IPS-NIHi7 (cell line): ENCODE measurements at regions not wholly inside any gene's neighbourhood (a gene's known extent, or its start where the extent isn't known, plus 50 kb on each side); places are given as distances from the start of the nearest gene placed in this dataset.
A peak's percentile ranks its signal among the peaks of the same experiment; 100 is the strongest.
"Not testable (repeated sequence)": the region's sequence is repeated elsewhere in the genome, so short reads cannot be mapped to it uniquely, and the experiment has no call there.

ENCODE experiments used
- DNase-seq: peaks from one replicate; pipeline ENCODE4 v3.0.0; 2012; ENCODE audit warnings: mixed read lengths; ENCODE audit errors: extremely low spot score

DNA sequence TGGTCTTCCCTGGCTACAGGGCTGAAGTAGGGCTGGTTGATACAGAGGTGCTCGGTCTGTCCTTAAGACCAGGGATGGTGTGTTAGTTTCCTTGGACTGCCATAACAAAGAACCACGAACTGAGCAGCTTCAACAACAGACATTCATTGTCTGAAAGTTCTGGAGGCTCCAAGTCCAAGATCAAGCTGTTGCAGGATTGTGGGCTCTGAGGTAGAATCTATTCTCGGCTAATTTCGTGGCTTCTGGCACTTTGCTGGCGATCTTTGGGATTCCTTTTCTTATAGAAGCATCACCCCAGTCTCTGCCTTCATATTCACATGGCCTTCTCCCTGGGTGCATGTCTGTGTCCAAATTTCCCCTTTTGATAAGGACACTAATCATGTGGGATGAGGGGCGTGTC lies 112.1 kb upstream of the ITGB1 start:
- DNase-seq, result no peak

DNA sequence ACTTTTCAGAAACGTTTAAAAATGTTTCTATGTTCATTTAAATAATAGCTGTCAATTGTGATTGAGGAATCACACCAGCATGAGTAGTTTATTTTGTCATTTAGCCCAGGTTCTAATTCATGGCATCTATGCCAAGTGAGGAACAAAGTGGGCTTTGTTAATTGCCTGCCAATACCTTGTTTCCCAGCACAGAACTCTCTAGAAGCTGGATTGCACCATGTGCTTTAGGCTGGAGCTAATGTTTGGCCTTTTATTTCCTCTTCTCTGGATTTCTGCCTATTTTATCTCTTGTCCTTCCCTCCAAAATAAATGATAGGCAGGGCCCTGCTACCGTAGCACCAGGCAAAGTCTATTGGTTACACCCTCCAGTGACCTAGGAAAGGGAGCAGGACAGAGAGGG lies 109.9 kb upstream of the ITGB1 start:
- no peak for DNase-seq

DNA sequence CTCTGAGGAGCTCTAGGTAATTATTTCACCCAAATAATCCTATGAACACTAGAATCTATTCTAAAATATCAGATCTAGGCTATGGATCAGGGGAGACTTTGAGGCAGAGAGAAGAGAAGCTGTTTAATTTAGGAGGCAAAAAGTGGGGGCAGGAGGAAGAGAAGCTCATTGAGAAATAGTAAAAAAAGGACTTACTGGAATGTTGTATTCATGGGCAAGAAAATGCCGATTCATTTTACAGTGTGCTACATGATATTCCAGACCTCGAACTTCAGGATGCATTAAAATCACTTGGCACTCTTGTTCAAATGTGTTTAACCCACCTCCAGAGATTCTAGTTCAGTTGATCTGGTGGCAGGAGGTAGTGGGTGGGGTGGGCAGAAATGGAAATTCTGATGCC lies 109.5 kb upstream of the ITGB1 start:
- no peak for DNase-seq

DNA sequence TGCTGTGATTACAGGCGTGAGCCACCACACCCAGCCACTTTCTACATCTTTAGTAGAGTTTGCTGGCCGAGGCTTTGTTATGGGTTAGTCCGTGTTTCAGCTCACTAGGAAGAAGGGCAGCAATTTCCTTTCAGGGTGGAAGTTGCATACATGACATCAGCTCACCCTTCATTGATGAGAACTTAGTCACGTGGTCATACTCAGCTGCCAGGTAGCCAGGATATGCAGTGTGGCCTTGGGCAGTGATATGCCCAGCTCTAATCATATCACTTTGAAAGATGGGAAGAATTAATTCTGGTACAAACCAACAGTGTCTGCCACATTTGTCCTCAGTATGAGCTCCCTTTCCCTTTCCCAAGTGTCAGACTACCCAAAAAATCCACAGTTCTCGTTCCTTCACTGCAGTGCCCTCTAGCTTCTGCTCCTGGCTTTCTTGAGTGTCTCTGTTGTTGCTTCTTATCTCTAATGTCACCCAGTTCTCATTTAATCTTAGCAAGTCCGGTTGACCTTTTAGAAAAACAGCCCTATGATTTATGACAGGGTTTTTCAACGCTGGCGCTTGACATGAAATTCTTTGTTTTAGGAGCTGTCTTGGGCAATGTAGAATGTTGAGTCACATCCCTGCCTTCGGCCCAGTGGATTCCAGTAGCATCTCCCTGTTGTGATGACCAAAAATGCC lies 108.7 kb upstream of the ITGB1 start:
- peak; percentile 45 for DNase-seq

DNA sequence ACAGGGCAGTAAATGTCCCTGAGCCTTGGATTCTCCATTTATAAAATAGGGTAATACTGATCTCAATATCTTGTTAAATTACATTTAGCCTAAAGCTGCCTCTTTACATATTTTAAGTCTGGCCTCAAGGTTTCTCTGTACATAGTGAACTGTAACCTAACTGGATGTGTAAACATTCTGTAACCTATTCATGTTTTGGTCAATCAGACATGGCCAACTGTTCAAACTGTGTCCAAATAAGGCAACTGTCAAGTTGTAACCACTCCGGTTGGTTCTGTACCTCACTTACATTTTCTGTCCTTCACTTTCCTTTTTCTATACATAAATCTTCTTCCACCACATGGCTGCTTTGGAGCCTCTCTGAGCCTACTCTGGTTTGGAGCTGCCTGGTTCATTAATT lies 107.1 kb upstream of the ITGB1 start:
- no peak for DNase-seq

DNA sequence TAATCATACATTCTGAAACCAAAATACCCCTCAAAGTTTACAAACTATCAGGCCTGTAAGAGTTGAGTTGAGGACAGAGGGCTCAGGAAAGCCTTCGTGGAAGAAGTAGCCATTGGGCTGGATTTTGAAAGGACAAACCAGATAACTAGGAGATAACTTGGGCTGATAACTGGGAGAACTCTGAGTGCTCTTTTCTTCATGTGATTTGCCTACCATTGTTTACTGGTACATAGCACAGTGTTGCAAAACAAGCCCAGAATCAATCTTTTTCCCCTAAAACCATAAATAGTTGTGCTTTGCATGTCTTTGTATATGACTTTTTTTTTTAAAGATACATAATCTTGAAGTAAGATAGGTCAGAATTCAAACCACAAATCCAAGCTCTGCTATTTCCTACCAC lies 106.7 kb upstream of the ITGB1 start:
- no peak for DNase-seq

DNA sequence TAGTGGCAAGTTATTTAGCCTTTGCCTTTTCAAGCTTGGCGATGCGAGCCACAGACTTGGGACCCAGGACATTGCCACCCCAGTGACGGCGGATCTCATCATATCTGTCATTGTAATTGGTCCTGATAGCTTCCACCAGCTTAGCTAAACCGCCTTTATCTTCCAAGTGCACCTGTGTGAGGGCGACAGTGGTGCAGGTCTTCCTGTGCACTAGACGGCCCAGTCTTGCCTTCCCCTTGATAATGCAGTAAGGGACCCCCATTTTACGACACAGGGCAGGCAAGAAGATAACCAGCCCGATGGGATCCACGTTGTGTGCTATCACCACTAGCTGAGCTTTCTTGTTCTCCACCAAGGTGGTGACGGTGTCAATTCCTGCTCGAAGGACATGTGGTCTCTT lies 99.6 kb upstream of the ITGB1 start:
- DNase-seq, result no peak

DNA sequence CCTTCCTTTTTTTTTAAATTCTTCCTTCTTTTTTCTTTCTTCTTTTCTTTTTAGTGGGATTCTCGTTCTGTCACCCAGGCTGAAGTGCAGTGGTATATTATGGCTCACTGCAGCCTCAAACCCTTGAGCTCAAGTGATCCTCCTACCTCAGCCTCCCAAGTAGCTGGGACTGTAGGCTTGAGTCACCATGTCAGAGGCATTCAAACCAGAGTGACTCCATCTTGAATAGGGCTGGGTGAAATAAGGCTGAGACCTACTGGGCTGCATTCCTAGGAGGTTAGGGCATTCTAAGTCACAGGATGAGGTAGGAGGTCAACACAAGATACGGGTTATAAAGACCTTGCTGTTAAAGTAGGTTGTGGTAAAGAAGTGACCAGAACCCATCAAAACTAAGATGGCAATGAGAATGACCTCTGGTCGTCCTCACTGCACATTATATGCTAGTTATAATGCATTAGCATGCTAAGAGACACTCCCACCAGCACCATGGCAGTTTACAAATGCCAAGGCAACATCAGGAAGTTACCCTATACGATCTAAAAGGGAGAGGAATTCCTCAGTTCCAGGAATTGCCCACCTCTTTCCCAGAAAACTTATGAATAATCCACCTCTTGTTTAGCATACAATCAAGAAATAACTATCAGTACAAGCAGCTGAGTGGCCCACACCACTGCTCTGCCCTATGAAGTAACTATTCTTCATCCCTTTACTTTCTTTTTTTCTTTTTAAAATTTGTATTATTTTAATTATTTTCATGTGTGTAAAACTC lies 99.0 kb upstream of the ITGB1 start:
- DNase-seq, result no peak

DNA sequence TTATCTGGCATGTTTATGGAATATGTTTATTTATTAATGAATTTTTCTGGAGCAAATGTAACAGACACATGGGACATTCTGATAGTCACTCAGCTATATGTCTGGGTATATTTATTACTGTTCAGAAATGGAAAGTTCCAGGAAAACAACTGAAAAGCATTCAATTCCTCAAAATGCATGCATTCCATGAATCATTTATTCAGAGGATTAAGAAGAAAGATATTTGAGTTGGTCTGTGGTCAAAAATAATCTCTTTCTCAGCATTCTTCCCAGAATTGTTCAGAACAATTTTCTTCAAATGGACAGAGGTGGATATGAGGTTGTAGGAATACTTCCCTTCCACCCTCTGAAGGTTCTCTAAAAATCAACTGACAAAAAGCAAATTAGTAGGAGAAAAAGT lies 97.6 kb upstream of the ITGB1 start:
- no peak for DNase-seq

DNA sequence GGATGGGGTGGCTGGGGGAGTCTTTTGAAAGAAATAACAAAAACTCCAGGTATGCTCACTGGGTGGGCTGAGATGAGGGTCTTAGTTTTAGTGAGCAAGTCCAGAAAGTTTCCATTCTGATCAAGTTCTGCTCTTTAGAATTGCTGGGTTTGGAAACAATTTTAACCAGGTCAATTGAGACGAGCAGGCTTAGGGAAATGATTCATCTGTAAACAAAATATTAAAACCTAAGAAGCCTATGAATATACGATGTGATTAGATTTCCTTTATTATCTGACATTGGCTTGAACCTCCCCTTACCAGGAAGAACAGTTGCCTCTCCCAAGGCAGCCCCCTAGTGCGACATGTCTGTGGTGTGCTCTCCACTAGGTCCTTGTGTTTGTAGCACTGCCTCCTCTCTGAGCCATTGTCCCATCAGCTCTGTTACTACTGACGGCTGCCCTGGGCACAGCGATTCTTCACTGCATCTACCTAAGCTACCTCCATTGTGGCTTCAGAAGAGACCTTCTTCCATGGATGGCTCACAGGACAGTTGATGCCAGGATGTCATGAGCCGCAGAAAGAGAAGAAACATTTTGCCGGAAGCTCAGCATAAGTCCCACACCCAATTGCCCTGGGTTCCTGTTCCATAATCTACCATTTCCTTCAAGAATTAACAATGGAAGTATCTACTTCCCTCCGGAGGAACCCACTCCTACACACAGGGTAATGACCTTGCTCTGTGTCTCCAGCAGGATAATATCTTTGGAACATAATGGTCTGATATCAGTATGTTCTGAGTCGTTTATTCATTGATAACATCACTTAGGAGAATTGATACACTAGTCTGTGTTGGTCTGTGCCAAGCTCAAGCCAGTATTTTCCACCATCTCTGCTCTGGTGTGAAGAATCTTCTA lies 95.1 kb upstream of the ITGB1 start:
- no peak for DNase-seq

DNA sequence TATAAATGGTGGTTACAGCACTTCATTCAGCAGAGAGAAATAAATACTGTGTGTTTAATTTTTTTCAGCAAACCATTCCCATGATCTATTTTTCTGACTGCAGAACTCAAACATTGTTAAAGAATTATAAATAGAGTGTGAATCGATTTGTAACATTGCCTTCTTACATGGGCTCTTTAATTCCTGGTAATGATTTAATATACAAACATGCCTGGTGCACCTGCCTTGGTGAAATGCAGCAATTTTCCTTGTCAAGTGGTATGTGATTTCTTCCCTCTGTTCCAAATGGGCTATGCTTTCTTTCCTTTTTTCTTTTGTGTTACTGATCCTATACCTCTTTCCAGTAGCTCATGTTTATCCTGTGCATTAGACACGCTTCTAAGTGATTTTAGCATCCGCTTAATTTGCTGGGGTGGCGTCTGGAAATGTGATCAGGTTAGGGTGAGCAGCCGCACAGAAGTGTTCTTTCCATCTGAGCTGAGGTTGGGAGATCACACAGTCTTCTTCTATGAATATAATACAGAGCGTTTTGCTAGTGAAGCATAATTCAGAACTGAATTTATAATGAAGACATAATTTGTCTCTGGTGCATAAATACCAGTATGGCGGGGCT lies 94.3 kb upstream of the ITGB1 start:
- DNase-seq, result no peak

DNA sequence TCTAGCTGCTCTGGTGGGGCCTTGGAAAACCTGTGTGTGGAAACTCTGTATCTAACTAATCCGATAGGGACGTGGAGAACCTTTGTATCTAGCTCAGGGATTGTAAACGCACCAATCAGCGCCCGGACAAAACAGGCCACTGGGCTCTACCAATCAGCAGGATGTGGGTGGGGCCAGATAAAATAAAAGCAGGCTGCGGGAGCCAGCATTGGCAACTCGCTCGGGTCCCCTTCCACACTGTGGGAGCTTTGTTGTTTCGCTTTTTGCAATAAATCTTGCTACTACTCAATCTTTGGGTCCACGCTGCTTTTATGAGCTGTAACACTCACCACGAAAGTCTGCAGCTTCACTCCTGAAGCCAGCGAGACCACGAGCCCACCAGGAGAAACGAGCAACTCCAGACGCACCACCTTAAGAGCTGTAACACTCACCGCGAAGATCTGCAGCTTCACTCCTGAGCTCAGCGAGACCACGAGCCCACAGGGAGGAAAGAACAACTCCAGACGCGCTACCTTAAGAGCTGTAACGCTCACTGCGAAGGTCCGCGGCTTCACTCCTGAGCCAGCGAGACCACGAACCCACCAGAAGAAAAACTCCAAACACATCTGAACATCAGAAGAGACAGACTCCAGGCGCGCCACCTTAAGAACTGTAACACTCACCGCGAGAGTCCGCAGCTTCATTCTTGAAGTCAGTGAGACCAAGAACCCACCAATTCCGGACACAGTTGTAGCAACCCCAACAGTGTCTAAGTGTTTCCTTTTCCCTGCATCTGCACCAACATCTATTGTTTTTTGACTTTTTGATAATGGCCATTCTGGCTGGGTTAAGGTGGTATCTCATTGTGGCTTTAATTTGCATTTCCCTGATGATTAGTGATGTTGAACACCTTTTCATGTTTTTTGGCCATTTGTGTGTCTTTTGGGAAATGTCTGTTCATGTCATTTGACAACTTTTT lies 92.2 kb upstream of the ITGB1 start:
- DNase-seq, result not testable (repeated sequence)

DNA sequence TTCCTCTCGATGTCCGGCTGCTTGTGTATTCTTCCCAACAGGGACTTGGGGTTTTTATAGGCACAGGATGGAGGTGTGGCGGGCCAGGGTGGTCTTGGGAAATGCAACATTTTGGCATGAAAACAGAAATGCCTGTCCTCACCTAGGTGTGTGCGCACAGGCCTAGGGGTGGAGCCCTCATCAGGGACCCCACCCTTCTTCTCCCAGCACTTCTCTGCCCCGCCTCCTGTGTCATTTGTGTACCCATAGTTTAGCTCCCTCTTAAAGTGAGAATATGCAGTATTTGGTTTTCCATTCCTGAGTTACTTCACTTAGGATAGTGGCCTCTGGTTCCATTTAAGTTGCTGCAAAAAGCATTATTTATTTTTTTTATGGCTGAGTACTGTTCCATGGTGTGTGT lies 90.2 kb upstream of the ITGB1 start:
- no peak for DNase-seq

DNA sequence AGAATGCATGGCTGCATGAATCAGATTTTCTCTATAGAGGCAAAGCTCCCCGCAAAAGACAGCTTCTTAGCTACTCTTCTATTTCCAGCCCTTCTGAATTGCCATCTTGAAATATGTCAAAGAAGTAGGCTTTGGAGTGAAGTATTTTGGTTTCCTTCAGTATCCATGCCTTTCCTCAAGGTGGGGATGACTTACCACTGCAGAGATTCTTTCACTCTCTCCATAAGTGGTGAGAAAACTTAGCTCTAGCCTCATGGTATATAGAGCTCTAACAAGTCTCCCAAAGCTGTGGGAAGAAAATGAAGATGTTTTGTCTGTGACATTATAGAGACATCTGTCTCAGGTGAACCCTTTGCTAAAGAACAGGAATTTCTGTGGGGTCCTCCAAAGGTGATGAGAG lies 89.6 kb upstream of the ITGB1 start:
- no peak for DNase-seq

DNA sequence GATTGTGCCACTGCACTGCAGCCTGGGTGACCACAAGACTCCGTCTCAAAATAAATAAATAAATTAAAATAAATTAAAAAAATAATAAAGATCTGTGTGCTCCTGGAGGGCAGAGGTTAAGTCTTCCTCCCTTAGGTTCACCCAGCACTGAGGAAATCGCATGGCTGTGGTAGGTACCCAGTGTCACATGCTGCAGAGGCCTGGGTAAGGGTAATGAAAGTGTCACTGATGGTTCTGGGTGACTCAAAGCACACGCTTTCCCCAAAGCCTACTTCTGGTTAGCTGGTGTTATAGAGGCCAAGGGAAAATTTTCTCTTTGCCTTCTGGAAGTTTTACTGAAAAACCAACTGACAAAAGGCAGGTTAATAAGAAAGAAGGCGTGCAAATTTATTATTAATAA lies 88.8 kb upstream of the ITGB1 start:
- no peak for DNase-seq

DNA sequence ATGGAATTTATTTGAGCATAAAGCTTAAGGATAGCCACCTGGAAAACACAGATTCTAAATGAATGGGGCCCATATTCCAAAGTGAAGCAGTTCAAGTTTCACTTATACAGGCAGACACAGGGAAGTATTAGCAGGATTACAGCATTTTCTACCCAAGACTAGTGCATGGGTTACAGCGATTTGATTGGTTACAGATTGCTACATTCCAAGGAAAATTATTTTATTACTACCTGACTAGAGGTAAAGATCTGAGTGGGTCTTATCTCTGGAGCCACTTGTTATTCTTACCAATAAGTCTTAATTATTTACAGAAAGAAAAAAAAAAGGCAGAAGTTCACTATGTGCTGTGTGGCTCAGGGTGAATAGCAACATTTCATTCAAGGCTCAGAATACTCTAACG lies 87.4 kb upstream of the ITGB1 start:
- no peak for DNase-seq

DNA sequence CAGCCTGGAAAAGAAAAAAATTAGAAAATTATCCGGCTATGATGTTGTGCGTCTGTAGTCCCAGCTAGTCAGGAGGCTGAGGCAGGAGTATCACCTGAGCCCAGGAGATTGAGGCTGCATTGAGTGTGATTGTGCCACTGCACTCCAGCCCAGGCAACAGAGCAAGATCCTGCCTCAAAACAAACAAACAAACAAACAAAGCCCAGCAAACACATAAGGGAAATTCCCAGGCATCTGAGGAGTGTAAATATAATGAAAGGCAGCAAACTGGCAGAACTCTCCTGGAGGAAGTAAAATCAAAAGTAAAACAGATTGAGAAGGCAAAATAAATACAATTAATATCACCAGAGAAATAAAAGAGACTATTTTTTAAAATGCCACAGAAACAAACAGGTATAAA lies 84.5 kb upstream of the ITGB1 start:
- no peak for DNase-seq

DNA sequence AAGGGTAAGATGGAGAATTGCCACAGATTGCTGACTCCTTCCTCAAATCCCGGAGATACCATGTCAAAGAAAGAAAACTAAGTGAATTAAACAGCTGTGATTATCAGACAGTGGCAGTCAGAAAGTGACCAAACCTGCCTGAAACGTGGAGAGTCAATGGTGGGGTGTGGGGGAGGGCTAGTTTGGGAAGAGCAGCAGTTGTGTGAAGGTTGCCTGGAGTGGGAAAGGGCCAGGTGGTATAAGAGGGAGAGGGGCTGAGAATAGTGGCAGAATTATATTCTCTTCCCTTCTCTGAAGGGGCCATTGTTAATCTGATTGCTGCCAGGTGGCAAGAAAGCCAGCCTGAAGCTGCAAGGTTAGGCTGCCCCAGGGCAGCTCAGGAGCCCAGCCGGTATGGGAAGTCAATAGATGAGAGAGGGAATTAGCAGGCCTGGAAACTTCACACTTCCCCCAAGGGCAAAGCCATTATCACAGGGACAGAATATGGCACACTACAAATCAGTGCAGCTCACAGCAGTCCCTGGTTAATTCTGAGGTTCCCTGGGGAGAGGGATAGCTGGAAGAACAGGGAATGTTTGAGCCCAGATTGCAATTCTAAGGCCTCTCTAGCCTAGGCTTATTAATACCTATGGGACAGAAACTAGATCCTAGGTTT lies 83.9 kb upstream of the ITGB1 start:
- DNase-seq, result peak; percentile 44

DNA sequence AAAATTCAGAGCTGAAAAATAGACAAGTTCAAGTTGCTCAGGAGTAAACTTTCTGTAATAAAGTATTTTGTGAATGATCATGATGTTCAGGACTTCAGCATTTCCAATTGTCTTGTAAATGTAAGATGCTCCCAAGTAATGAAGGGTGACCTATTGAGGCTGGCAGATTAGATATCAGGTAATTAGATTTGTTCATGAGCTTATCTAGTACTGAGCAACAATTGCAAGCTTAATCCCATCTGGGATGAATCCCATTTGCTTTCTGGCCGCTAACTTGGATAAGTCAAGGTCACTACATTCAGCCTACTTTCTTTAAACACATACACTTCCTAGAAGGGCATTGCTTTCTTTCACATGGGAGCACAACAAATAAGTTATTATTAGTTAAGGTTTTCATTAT lies 82.4 kb upstream of the ITGB1 start:
- DNase-seq, result no peak

DNA sequence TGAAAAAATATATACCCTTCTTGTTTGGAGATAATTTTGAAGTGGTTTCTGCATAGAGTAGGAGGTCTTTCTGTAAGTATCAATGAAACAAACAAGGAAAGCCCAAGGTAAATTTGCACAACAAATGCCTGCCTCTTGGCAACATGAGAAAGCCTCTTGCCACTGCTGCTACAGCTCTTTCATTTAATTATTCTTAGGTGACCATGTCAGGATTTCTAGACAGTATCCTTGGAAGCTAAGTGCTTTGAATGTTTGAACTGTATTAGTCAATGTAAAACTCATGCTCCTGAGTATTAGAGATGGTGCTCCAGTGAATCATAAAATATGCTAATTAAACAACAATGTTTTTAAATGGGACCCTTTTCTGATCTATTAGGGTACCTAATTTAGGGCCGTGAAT lies 81.2 kb upstream of the ITGB1 start:
- no peak for DNase-seq

DNA sequence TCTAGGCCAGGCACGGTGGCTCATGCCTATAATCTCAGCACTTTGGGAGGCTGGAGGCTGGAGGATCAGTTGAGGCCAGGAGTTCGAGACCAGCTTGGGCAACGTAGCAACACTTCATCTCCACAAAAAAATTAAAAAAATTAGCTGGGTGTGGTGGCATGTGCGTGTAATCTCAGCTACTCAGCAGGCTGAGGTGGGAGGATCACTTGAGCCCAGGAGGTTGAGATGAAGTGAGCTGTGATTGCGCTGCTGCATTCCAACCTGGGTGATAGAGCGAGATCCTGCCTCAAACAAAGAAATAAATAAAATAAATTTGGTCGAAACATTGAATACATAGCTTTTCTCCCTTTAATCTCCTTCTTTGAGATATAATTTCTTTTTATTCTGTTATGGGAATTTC lies 80.6 kb upstream of the ITGB1 start:
- DNase-seq, result no peak
